ENCODE measurements at regions not wholly inside any gene's neighbourhood (a gene's known extent, or its start where the extent isn't known, plus 50 kb on each side); places are given as distances from the start of the nearest gene placed in this dataset.

GRCh38 chr2:47274054-47274782 lies 94.9 kb upstream of the EPCAM start:
- no peak for TF ChIP-seq ARNTL (CRISPR knock-in tag; IDR thresholded peaks at IDR 0.05; ENCODE audit: borderline replicate concordance, low read depth)
- TF ChIP-seq BACH2 (CRISPR knock-in tag; IDR thresholded peaks at IDR 0.05; ENCODE audit: borderline replicate concordance) = no peak
- no peak for TF ChIP-seq TOX (CRISPR knock-in tag; IDR thresholded peaks at IDR 0.05; ENCODE audit: borderline replicate concordance)
- no peak for TF ChIP-seq PATZ1 (CRISPR knock-in tag; IDR thresholded peaks at IDR 0.05; ENCODE audit: borderline replicate concordance)
- TF ChIP-seq CSDC2 (CRISPR knock-in tag; IDR thresholded peaks at IDR 0.05) = no peak
